Endothelial cell of umbilical vein (primary cell): ENCODE measurements at regions not wholly inside any gene's neighbourhood (a gene's known extent, or its start where the extent isn't known, plus 50 kb on each side); places are given as distances from the start of the nearest gene placed in this dataset.

ENCODE experiments used
- BruUV-seq: library from RNA; stranded (reverse); fragments of 400-500 nt; replicated peaks from 2 replicates; lab custom pipeline; 2021; lab: Mats Ljungman, UMichigan
- CTCF ChIA-PET: fragments of 300-600, 350-600 bp; sonication (Branson Sonifier 250); formaldehyde crosslinking; loops from one replicate; lab custom pipeline; 2021; ENCODE audit warnings: antibody characterized with exemption, inconsistent platforms; lab: Charles Lee
- POLR2A ChIA-PET: fragments of 300-600, 350-600 bp; sonication (Branson Sonifier 250); formaldehyde crosslinking; loops from one replicate; lab custom pipeline; 2021; ENCODE audit warnings: antibody characterized with exemption, inconsistent platforms; lab: Charles Lee
- DNase-seq: peaks from one replicate; pipeline ENCODE4 v3.0.0-alpha.2; 2011; ENCODE audit warnings: low read depth, low spot score
- FAIRE-seq: peaks from 2 replicates; lab custom pipeline; 2011; peaks lifted over from hg19 to GRCh38; lab: Jason Lieb, UNC
- H2AFZ ChIP-seq: 2 replicates; pipeline ENCODE4 v1.6.0; 2012; ENCODE audit warnings: low read depth, low read length, control low read depth, inconsistent platforms
- H3K27ac ChIP-seq: 2 replicates; pipeline ENCODE4 v1.5.1; 2011; ENCODE audit warnings: low read depth, mild to moderate bottlenecking, control low read depth, low read length, moderate library complexity; ENCODE audit not compliant: insufficient read depth
- H3K27me3 ChIP-seq, 2 experiments: 2 replicates each; pipeline versions ENCODE4 v1.6.0 to v1.6.1; 2011; ENCODE audit warnings: low read length in 2 of 2, mixed read lengths in 1 of 2; ENCODE audit not compliant: control insufficient read depth in 2 of 2, insufficient read depth in 2 of 2
- H3K36me3 ChIP-seq, 2 experiments: 2 replicates in 1 of 2; 3 replicates in 1 of 2; pipeline ENCODE4 v1.5.1; 2011; ENCODE audit warnings: low read length in 2 of 2, mild to moderate bottlenecking in 1 of 2, moderate library complexity in 1 of 2; ENCODE audit not compliant: control insufficient read depth in 2 of 2, insufficient read depth in 2 of 2; ENCODE audit errors: extremely low read depth in 1 of 2
- H3K4me1 ChIP-seq: 3 replicates; pipeline ENCODE4 v1.5.1; 2011; ENCODE audit warnings: mild to moderate bottlenecking, low read length; ENCODE audit not compliant: control insufficient read depth, insufficient read depth; ENCODE audit errors: extremely low read depth
- H3K4me2 ChIP-seq: 2 replicates; pipeline ENCODE4 v1.6.1; 2011; ENCODE audit warnings: low read length, control low read depth, mixed read lengths; ENCODE audit not compliant: insufficient read depth
- H3K4me3 ChIP-seq, 3 experiments: fragments of 200-600 bp in 1 of 3; sonication (generic), shearing (Covaris generic) in 1 of 3; replicated peaks in 1 of 3; 2 replicates each; pipeline ENCODE4 v1.5.1; 2011 to 2016; ENCODE audit warnings: control low read depth in 3 of 3, low read length in 3 of 3, mild to moderate bottlenecking in 2 of 3, inconsistent platforms in 1 of 3, low read depth in 1 of 3, moderate library complexity in 1 of 3; ENCODE audit not compliant: insufficient read depth in 1 of 3
- H3K79me2 ChIP-seq: 2 replicates; pipeline ENCODE4 v1.6.0; 2012; ENCODE audit warnings: low read length, inconsistent platforms; ENCODE audit not compliant: control insufficient read depth, insufficient read depth
- H3K9ac ChIP-seq: replicated peaks from 2 replicates; pipeline ENCODE3; 2011; ENCODE audit warnings: low read length, control low read depth; ENCODE audit not compliant: insufficient read depth; ENCODE audit errors: extremely low read depth
- H3K9me1 ChIP-seq: replicated peaks from 3 replicates; pipeline ENCODE4 v1.6.0; 2011; ENCODE audit warnings: mild to moderate bottlenecking, low read length; ENCODE audit not compliant: control insufficient read depth, insufficient read depth; ENCODE audit errors: extremely low read depth
- H3K9me3 ChIP-seq: replicated peaks from 2 replicates; pipeline ENCODE4 v1.5.1; 2012; ENCODE audit warnings: low read length, inconsistent platforms; ENCODE audit not compliant: control insufficient read depth, insufficient read depth
- H4K20me1 ChIP-seq: replicated peaks from 2 replicates; pipeline ENCODE3; 2011; ENCODE audit warnings: mild to moderate bottlenecking, low read length; ENCODE audit not compliant: control insufficient read depth, insufficient read depth; ENCODE audit errors: extremely low read depth
- CTCF ChIP-seq, 2 donors: IDR thresholded peaks; 1 replicate in 1 of 2; 2 replicates in 1 of 2; pipeline ENCODE4 v1.5.1; 2011; ENCODE audit warnings: low read length in 2 of 2, mild to moderate bottlenecking in 2 of 2, moderate library complexity in 2 of 2, control low read depth in 1 of 2, inconsistent platforms in 1 of 2, low read depth in 1 of 2; ENCODE audit not compliant: insufficient read depth in 1 of 2; ENCODE audit errors: extremely low read depth in 1 of 2
- EZH2 ChIP-seq: IDR thresholded peaks from 2 replicates; pipeline ENCODE4 v1.6.1; 2012; ENCODE audit warnings: borderline replicate concordance, low read depth, mild to moderate bottlenecking, moderate library complexity, low read length, inconsistent platforms; ENCODE audit not compliant: severe bottlenecking
- FOS ChIP-seq: IDR thresholded peaks from 2 replicates; pipeline ENCODE4 v1.6.1; 2011; ENCODE audit warnings: mild to moderate bottlenecking, low read length, moderate library complexity, borderline replicate concordance; ENCODE audit not compliant: insufficient read depth
- GATA2 ChIP-seq: IDR thresholded peaks from 2 replicates; pipeline ENCODE4 v1.7.0; 2011; ENCODE audit warnings: low read depth, mild to moderate bottlenecking, moderate library complexity, mixed read lengths, low read length; ENCODE audit not compliant: insufficient read length, insufficient read depth
- JUN ChIP-seq: IDR thresholded peaks from 2 replicates; pipeline ENCODE4 v1.6.1; 2011; ENCODE audit warnings: borderline replicate concordance, low read depth; ENCODE audit not compliant: insufficient read length, insufficient read depth
- MAX ChIP-seq: IDR thresholded peaks from 2 replicates; pipeline ENCODE4 v1.6.1; 2011; ENCODE audit not compliant: insufficient read depth, insufficient read length
- MYC ChIP-seq: IDR thresholded peaks from one replicate; pipeline ENCODE4 v1.6.1; 2011; ENCODE audit warnings: mild to moderate bottlenecking, low read depth, low read length
- POLR2A ChIP-seq: IDR thresholded peaks from 2 replicates; pipeline ENCODE4 v1.6.1; 2012; ENCODE audit warnings: low read depth, mild to moderate bottlenecking, control low read depth, low read length
- POLR2AphosphoS5 ChIP-seq: IDR thresholded peaks from 2 replicates; pipeline ENCODE4 v1.6.1; 2012; ENCODE audit warnings: low read depth, mild to moderate bottlenecking, control low read depth, low read length, moderate library complexity; ENCODE audit not compliant: insufficient read depth
- dilution Hi-C: fragments of 300-500 bp; cut with MboI; formaldehyde crosslinking; loops from one replicate; pipeline ENCODE4 v1.15.0; 2019; ENCODE audit warnings: low sequenced_read_pairs; ENCODE audit not compliant: extremely low pct_ligation_motif_present
- intact Hi-C: fragments of 100-400 bp; cut with micrococcal nuclease; formaldehyde crosslinking; loops from one replicate; pipeline ENCODE4 v1.10.0; 2022

DNA sequence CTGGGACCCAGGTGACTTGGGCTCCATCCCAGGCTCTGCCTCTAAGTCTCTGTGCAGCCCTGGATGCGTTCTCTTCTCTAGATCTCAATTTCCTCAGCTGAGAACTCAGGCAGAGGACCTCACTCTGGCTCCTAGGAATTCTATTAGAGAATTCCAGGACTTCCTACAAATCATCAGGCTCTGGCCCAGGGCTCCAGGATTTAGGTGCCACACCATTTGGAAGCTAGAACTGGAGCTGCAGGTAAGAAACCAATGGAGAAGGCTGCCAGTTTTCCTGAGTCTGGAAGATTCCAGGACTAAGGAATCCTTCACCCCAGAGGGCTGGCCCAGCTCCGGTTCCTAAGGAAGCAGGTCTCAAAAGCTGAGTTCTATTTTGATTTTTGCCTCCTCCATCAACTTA is 189.8 kb upstream of the CDH5 start:
- Histone ChIP-seq H3K27ac (no peak overlapping the region), H4K20me1 (no peaks in the 10 kb centered on the region), H3K27me3 (no peaks in the 10 kb centered on the region), H3K9me3 (no peaks in the 10 kb centered on the region), H3K9ac (no peak overlapping the region), H3K4me3 (no peak overlapping the region), H2AFZ (no peak overlapping the region), H3K4me1 (no peaks in the 10 kb centered on the region), H3K79me2 (no peaks in the 10 kb centered on the region), H3K9me1 (no peaks in the 10 kb centered on the region), H3K36me3 (no peaks in the 10 kb centered on the region), H3K4me2 (no peak overlapping the region)
- DNase-seq (no peak), FAIRE-seq (no peak)
- CTCF ChIA-PET, result no interaction called here
- POLR2A ChIA-PET, result no interaction called here
- no peak for TF ChIP-seq JUN
- TF ChIP-seq EZH2, result no peak
- TF ChIP-seq FOS, result no peak
- TF ChIP-seq MYC, result no peak
- no peak for TF ChIP-seq POLR2A
- no peak for TF ChIP-seq CTCF (IDR thresholded peaks at IDR 0.05; ENCODE audit: extremely low read depth in 1 of 2, insufficient read depth in 1 of 2, low read depth in 1 of 2, low read length in 2 of 2)
- no peak for TF ChIP-seq GATA2
- TF ChIP-seq POLR2AphosphoS5, result no peak
- TF ChIP-seq MAX, result no peak
- dilution Hi-C loops, result no loop called here
- BruUV-seq, result no TSS peak
- intact Hi-C loops, result no loop called here
